ENCODE measurements at regions not wholly inside any gene's neighbourhood (a gene's known extent, or its start where the extent isn't known, plus 50 kb on each side); places are given as distances from the start of the nearest gene placed in this dataset.

DNA sequence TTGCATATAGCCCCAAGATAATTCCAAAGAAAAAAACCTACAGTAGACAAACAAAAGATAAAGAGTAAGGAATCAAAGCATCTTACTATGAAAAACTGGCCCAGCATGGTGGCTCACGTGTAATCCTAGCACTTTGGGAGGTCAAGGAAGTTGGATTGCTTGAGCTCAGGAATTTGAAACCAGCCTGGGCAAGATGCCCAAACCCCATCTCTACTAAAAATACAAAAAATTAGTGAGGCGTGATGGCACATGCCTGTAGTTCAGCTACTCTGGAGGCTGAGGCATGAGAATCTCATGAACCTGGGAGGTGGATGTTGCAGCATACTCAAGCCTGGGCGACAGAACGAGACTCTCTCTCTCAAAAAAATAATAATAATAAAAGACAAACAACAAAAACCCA lies 764.7 kb upstream of the KIF2B start:
- H2AK9ac ChIP-seq (replicated peaks; ENCODE audit: low read depth, low read length, poor library complexity), result no peak overlapping the region
- no peak for TF ChIP-seq MAZ (IDR thresholded peaks at IDR 0.05; ENCODE audit: borderline replicate concordance, low read depth, low read length)
- no peak for TF ChIP-seq RAD21 (IDR thresholded peaks at IDR 0.05; ENCODE audit: low read length)
- TF ChIP-seq RCOR1 (IDR thresholded peaks at IDR 0.05; ENCODE audit: insufficient replicate concordance, low read length), result no peak
- TF ChIP-seq MAFK (IDR thresholded peaks at IDR 0.05; ENCODE audit: low read depth, low read length), result no peak
- TF ChIP-seq POLR2A (IDR thresholded peaks at IDR 0.05; ENCODE audit: low read depth, low read length), result no peak
- ChIA-PET CTCF (no interaction called here), POLR2A (ENCODE audit: unreplicated experiment) (no interaction called here)
- no CpG with 5 or more reads among the region's 4 CpGs for WGBS, 2 experiments (ENCODE audit: extremely low coverage in 2 of 2, insufficient read length in 1 of 2)
- no peaks in the 10 kb centered on the region for H3K27me3 ChIP-seq (ENCODE audit: control insufficient read depth, insufficient read depth, low read length)
- dilution Hi-C loops (cut with HindIII; ENCODE audit: low sequenced_read_pairs, unreplicated experiment), result no loop called here
- no peak for ATAC-seq (ENCODE audit: low read depth)
- no peak overlapping the region for H2BK20ac ChIP-seq (ENCODE audit: low read depth, low read length)
- no peak overlapping the region for H2AFZ ChIP-seq (replicated peaks; ENCODE audit: low read length, poor library complexity)
- H4K20me1 ChIP-seq (ENCODE audit: insufficient read depth, low read length), result no peaks in the 10 kb centered on the region
- no peak overlapping the region for H3K4ac ChIP-seq (ENCODE audit: low read depth, low read length)
- no peak overlapping the region for H3K4me2 ChIP-seq (ENCODE audit: low read depth, low read length)
- H4K91ac ChIP-seq (ENCODE audit: insufficient read depth, low read depth, low read length), result no peak overlapping the region
- H2BK120ac ChIP-seq (ENCODE audit: low read depth, low read length), result no peak overlapping the region
- no peaks in the 10 kb centered on the region for H3K9me1 ChIP-seq (ENCODE audit: insufficient read depth, low read length)
- no peak overlapping the region for H3K9ac ChIP-seq (ENCODE audit: low read depth, low read length)
- DNase-seq, result no peak
- no peak overlapping the region for H4K8ac ChIP-seq (ENCODE audit: low read depth in 2 of 2, low read length in 2 of 2)
- BruUV-seq (replicated peaks), result no TSS peak
- H3K79me1 ChIP-seq (ENCODE audit: low read depth in 1 of 2, low read length in 2 of 2), result no peaks in the 10 kb centered on the region
- no peak overlapping the region for H3K18ac ChIP-seq (ENCODE audit: low read depth, low read length)
- H2AK5ac ChIP-seq (ENCODE audit: low read depth, low read length), result no peak overlapping the region
- H3K23ac ChIP-seq (ENCODE audit: low read depth, low read length), result no peak overlapping the region
- intact Hi-C loops (cut with micrococcal nuclease), result no loop called here
- no peak overlapping the region for H3K27ac ChIP-seq (ENCODE audit: insufficient read depth, low read length)
- H3K9me3 ChIP-seq (ENCODE audit: control insufficient read depth, insufficient read depth, low read length), result peaks cover 5% of the 10 kb centered on the region; the same call in 1 of the 2 replicates
- H2BK5ac ChIP-seq (ENCODE audit: low read depth, low read length, poor library complexity, severe bottlenecking), result no peak overlapping the region
- H3K36me3 ChIP-seq (ENCODE audit: control insufficient read depth, insufficient read depth, low read length), result no peaks in the 10 kb centered on the region
- in situ Hi-C loops (cut with MboI; ENCODE audit: low sequenced_read_pairs), result no loop called here
- H3K4me1 ChIP-seq (ENCODE audit: control insufficient read depth, insufficient read depth, low read length), result no peaks in the 10 kb centered on the region
- H3K56ac ChIP-seq (ENCODE audit: extremely low read depth, insufficient read depth, low read length), result no peak overlapping the region
- H3K14ac ChIP-seq (replicated peaks; ENCODE audit: low read depth, low read length), result no peak overlapping the region
- no peak overlapping the region for H4K5ac ChIP-seq (ENCODE audit: low read depth, low read length)
- H2BK15ac ChIP-seq (ENCODE audit: low read depth, low read length), result no peak overlapping the region
- H3K4me3 ChIP-seq (ENCODE audit: insufficient read depth, low read depth, low read length), result no peak overlapping the region

All from IMR-90 (cell line).